ENCODE measurements at regions not wholly inside any gene's neighbourhood (a gene's known extent, or its start where the extent isn't known, plus 50 kb on each side); places are given as distances from the start of the nearest gene placed in this dataset.

DNA sequence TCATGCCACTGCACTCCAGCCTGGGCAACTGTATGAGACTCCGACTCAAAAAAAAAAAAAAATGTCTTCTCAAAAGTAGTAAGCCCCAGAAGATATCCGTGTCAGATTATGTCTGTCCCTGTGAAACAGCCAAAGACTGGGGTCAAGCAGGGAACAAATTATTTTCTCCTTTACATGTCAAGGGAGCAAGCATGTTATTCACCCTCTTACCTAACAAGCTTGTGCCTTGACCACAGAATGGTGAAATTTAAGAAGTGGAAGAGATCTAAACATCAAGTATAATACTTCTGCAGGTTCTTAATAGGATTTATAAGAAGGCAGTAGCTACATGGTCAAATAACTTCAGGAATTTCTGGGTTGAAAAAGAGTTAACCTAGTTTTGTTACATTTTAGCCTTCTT, 187.9 kb downstream of the ZNF365 start:
- TF ChIP-seq, protein P1, sequence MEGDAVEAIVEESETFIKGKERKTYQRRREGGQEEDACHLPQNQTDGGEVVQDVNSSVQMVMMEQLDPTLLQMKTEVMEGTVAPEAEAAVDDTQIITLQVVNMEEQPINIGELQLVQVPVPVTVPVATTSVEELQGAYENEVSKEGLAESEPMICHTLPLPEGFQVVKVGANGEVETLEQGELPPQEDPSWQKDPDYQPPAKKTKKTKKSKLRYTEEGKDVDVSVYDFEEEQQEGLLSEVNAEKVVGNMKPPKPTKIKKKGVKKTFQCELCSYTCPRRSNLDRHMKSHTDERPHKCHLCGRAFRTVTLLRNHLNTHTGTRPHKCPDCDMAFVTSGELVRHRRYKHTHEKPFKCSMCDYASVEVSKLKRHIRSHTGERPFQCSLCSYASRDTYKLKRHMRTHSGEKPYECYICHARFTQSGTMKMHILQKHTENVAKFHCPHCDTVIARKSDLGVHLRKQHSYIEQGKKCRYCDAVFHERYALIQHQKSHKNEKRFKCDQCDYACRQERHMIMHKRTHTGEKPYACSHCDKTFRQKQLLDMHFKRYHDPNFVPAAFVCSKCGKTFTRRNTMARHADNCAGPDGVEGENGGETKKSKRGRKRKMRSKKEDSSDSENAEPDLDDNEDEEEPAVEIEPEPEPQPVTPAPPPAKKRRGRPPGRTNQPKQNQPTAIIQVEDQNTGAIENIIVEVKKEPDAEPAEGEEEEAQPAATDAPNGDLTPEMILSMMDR (IDR thresholded peaks at IDR 0.05; ENCODE audit: low read length): no peak
- TF ChIP-seq EZH2 (optimal IDR thresholded peaks at IDR 0.05; ENCODE audit: low read depth, low read length): no peak

Data from MM.1S (cell line).